ENCODE measurements at regions not wholly inside any gene's neighbourhood (a gene's known extent, or its start where the extent isn't known, plus 50 kb on each side); places are given as distances from the start of the nearest gene placed in this dataset.

- TF ChIP-seq POLR2A (IDR thresholded peaks at IDR 0.05) (no peak), CTCF (IDR thresholded peaks at IDR 0.05) (no peak)
These were observed 745.1 kb downstream of the TSN start for GRCh38 chr2:122500316-122501105.

Data from body of pancreas (tissue), 4 donors.